HG03442 (cell line): ENCODE measurements at regions not wholly inside any gene's neighbourhood (a gene's known extent, or its start where the extent isn't known, plus 50 kb on each side); places are given as distances from the start of the nearest gene placed in this dataset.
"Not testable (repeated sequence)": the region's sequence is repeated elsewhere in the genome, so short reads cannot be mapped to it uniquely, and the experiment has no call there.

Source experiments
- ATAC-seq: cut with Tn5 transposase; IDR thresholded peaks from one replicate; pipeline ENCODE4 v1.9.1; 2021; ENCODE audit warnings: mild to moderate bottlenecking, moderate library complexity; ENCODE audit not compliant: unreplicated experiment

DNA sequence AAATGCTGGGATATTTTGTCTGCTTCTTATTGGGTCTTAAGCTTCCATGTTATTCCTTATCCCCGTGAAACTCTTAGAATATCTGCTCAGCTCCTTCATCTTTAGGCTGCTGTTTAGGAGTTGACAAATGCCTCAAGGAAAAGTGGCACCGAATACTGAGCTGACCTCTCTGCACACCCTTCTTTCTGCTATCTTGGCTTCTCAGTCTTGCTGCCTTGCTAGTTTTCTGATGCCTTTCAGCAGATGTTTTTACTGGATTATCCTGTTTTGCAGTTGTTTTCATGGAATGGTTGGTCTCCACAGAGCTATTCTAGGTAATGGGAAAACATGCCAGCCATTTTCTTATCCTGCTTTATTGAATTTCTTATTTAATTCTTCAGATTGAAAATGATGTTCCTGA lies 86.3 kb downstream of the GYPE start:
- ATAC-seq = no peak

DNA sequence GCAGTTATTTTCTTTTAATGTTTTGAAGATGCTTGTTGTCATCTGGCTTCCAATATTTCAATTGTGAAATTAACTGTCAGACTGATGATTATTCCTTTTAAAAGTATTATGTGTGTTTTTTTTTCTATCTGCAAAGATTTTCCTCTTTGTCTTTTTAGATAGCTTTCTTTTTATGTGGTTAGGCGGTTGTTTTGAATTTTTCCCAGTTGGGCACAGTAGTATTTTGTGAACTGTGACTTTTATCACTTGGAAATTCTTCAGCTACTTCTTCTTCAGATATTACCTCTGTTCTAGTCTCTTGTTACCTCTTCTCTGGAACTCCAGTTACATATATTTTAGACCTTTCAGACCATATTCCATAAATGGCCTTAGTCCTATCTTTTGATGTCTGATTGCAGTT lies 87.5 kb downstream of the GYPE start:
- ATAC-seq = not testable (repeated sequence)

DNA sequence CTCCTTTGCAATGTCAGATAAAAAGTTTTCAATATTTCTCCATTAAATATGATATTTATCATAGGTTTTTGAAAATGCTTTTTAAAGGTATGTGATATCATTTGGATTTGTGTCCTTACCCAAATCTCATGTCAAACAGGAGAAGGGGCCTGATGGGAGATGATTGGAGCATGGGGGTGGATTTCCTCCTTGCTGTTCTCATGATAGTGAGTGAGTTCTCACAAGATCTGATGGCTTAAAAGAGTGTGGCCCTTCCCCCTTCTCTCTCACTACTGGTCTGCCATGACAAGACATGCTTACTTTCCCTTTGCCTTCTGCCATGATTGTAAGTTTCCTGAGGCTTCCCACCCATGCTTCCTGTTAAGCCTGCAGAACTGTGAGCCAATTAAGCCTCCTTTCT lies 90.0 kb downstream of the GYPE start:
- ATAC-seq = not testable (repeated sequence)

DNA sequence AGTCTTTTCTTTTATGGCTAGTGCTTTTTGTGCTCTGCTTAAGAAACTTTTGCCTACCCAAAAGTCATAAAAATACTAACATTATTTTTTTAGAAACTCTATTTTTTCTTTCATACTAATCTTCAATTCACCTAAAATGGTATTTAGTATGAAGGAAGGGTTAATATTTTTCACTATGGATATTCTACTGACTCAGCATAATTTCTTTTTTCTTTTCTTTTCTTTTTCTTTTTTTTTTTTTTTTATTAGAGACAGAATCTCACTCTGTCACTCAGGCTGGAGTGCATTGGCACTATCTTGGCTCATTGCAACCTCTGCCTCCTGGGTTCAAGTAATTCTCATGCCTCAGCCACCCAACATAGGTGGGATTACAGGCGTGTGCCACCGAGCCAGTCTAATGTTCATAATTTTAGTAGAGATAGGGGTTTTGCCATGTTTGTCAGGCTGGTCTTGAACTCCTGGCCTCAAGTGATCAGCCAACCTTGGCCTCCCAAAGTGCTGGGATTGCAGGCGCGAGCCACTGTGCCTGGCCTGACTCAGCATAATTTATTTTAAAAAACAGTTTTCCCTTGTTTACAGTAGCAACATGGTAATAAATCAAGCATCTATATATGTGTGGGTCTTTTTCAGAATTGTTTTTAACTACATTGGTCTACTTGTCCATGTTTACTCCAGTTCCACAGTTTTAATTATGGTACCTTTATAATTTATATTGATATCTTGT lies 91.8 kb downstream of the GYPE start:
- ATAC-seq = not testable (repeated sequence)

DNA sequence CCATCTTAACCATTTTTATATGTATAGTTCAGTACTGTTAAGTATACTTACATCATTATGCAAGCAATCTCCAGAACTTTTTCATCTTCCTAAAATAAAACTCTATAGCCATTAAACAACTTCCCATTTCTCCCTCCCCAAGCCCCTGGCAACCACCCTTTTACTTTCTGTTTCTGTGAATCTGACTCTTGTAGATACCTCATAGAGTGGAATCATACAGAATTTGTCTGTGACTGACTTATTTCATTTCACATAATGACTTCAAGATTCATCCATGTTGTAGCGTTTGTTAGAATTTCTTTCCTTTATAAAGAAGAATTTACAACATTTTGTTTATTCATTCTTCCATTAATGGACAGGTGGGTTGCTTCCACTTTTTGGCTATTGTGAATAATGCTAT lies 91.2 kb upstream of the FREM3 start:
- not testable (repeated sequence) for ATAC-seq

DNA sequence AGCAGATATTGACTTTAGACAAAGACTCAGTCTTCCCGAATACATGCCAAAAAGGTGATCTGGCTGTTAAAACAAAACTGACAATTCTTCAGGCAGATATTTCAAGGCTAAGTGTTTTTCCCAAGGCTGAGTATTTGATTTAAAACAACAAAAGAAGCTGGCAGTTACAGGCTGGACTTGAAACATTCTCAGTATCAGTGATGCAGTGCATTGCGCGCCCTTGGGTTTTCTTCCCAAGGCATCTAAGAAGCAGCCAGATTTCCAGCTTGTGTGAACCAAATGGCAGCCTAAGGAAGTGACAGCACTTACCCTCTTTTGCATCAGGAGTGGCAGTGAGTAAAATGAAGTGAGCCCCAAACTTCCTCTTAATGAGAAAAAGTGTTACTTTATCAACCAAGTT lies 90.0 kb upstream of the FREM3 start:
- not testable (repeated sequence) for ATAC-seq

DNA sequence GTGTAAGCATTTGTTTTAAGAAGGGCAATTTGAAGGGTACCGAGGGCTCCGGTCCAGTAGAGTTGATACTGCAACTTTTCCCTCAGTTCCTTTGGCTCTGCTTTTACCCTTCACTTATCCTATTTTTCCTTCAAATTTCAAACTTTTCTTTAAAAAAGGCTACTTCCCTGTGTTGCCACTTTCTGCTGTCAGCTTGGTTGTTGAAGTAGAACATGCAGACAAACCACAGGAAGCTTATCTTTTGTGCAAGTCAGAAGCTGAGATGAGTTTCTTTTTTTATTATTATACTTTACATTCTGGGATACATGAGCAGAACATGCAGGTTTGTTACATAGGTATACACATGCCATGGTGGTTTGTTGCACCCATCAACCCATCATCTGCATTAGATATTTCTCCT lies 89.1 kb upstream of the FREM3 start:
- not testable (repeated sequence) for ATAC-seq

DNA sequence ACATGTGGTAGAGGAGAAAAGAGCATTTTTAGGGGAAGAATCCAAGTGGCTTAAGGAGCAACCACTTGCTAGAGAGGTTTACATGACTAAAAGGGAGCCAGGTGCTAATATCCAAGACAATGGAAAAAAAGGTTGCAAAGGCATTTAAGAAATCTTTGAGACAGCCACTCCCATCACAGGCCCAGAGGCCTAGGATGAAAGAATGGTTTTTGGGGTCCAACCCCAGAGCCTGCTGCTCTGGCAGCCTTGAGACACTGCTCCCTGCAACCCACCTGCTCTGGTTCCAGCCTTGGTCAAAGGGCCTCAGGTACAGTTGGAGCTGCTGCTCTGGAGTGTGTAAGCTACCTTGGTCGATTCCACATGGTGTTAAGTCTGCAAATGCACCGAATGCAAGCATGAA lies 84.1 kb upstream of the FREM3 start:
- ATAC-seq = no peak

DNA sequence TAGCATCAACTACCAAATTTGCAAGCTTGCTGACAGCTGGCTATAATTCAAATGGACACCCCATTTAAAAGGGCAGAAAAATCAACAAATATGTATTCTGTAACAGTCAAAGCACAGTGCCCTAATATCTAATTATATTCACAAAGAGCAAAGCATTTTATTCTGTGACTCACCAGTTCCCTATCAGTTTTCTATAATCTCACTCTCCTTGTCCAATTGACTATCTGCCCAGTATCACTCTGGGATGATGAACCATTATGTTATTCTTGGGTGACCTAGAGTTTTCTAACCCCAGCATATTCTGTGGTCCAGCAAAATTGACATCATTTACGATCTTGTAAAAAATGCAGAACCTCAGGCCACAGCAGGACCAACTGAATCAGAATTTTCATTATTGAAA lies 82.0 kb upstream of the FREM3 start:
- ATAC-seq = no peak

DNA sequence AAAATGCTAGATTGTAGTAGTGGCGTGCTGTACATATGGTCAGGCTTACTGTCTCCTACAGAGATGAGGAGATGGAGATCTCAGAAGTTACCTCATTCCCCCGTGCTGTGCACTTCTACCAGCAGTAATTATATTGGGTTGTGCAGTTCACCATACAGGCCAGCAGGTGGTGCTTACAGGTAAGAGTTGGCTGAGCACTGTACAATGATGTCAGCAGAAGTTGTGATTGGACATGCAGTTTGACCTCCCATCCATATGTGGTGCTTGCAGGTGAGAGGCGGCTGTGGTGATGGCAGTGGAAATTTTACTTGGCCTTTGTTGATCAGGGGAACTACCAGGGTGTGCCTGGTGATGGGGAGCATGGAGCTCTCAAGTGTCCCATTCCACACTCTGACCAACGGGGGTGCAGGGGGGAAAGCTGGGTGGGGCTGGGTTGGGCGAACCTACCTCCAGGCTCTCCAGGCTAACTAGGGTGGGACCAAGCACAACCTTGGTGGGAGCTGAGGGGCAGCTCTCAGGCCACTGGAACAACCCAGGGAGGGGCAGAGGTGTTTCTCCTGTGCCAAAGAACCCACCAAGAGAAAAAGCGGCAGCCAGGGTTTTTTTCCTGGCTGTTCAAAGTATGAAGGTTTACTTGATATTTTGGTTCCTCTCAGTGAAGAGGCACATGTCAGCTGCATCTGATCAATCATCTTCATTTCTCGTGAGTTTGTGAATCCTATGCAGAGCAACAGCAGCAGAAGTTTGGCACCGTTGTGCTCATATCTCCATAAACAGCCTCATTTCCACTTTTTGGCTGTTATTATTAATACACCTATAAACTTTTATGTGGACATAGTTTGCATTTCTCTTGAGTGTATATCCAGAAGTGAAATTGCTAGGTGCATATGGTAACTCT lies 73.8 kb upstream of the FREM3 start:
- peak; percentile 100 for ATAC-seq

DNA sequence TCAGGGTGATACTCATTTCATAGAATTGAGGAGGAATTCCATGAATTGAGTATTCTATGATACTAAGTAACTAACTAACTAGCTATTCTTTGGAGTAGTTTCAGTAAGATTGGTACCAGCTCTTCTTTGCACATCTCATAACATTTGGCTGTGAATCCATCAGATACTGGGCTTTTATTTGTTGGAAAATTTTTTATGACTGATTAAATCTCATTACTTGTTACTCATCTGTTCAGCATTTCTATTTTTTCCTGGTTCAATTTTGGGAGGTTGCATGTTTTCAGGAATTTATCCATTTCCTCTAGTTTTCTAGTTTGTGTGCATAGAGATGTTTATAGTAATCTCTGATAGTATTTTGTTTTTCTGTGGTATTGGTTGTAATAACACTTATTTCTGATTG lies 70.8 kb upstream of the FREM3 start:
- ATAC-seq = no peak

DNA sequence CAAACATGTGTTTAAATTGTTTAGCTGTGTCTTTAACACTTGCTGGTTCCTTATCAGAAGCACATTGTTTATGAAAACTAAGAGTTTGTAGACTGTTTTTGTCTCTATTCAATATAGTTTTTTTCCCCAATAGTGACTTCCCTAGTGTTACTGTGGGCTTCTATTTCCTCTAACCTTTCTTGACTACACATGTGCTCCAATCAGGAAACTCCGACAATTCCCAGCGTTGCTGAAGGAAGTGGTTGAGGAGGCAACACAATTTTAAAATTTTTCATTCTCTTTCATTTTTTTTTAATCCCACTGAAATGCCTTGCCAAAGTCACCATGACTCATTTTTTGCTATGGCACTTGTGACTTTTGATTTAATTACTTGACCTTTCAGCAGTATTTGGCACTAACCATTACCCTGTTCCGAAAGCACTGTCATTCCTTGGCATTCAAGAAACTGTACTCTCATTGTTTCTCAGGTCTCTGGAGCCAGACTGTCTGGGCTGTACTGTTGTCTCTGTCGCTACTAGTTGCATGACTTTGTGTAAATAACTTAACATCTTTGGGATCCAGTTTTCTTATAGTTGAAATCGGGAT lies 67.6 kb upstream of the FREM3 start:
- ATAC-seq = no peak

DNA sequence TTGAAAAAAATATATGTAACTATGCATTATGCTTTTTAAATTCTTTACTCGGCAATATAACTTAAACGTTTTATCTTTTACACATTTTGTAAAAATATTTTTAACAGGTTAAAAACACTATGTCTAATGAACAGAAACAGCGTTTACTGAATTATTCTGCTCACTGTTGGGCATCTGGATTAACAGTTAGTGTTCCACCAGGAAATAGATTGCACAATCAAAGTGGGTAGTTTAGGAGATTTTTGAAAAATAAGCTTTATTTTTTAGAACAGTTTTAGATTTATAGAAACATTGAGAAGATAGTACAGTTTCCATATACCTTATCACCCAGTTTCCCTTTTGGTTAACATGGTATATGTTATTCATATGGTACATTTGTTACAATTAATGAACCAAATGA lies 63.1 kb upstream of the FREM3 start:
- ATAC-seq = no peak

DNA sequence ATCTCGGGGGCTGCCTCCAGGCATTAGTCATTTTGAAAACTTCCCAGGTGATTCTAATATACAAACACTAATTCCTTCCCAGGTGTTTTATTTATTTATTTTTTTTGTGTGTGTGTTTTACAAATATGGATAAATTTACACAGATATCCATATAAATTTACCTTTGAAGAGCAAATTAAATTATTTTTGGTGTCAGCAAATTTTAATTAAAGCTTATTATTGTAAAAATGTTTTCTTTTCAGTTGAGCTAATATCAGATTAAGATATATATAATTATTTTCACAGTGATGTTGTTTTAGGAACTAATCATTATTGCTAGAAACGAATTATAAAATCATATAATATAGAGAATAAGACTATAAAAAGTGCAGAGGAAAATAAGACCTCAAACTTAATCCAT lies 62.0 kb upstream of the FREM3 start:
- no peak for ATAC-seq
